ENCODE measurements at regions not wholly inside any gene's neighbourhood (a gene's known extent, or its start where the extent isn't known, plus 50 kb on each side); places are given as distances from the start of the nearest gene placed in this dataset.
A peak's percentile ranks its signal among the peaks of the same experiment; 100 is the strongest.

- peak; percentile 97 for TF ChIP-seq CTCF (IDR thresholded peaks at IDR 0.05; ENCODE audit: low read depth, low read length, missing control alignments)
- no peak for DNase-seq (ENCODE audit: low read depth)
- no peak overlapping the region for H3K4me3 ChIP-seq (ENCODE audit: low read depth, low read length)
Observed at GRCh38 chr6:153947808-153948447, 91.1 kb upstream of the OPRM1 start.

GRCh38 chr6:153944201-153944600, 94.8 kb upstream of the OPRM1 start:
- H3K4me3 ChIP-seq (ENCODE audit: low read depth, low read length), result no peak overlapping the region
- TF ChIP-seq CTCF (IDR thresholded peaks at IDR 0.05; ENCODE audit: low read depth, low read length, missing control alignments), result no peak
- no peak for DNase-seq (ENCODE audit: low read depth)

GRCh38 chr6:153942361-153942760, 96.7 kb upstream of the OPRM1 start:
- TF ChIP-seq CTCF (IDR thresholded peaks at IDR 0.05; ENCODE audit: low read depth, low read length, missing control alignments), result no peak
- no peak overlapping the region for H3K4me3 ChIP-seq (ENCODE audit: low read depth, low read length)
- no peak for DNase-seq (ENCODE audit: low read depth)

- no peak for TF ChIP-seq CTCF (IDR thresholded peaks at IDR 0.05; ENCODE audit: low read depth, low read length, missing control alignments)
- no peak for DNase-seq (ENCODE audit: low read depth)
- no peak overlapping the region for H3K4me3 ChIP-seq (ENCODE audit: low read depth, low read length)
Observed at GRCh38 chr6:153941768-153942167, 97.3 kb upstream of the OPRM1 start.

GRCh38 chr6:153938876-153939275, 100.2 kb upstream of the OPRM1 start:
- no peak for DNase-seq (ENCODE audit: low read depth)
- H3K4me3 ChIP-seq (ENCODE audit: low read depth, low read length), result no peak overlapping the region
- no peak for TF ChIP-seq CTCF (IDR thresholded peaks at IDR 0.05; ENCODE audit: low read depth, low read length, missing control alignments)

GRCh38 chr6:153931431-153931830, 107.6 kb upstream of the OPRM1 start:
- no peak for TF ChIP-seq CTCF (IDR thresholded peaks at IDR 0.05; ENCODE audit: low read depth, low read length, missing control alignments)
- no peak for DNase-seq (ENCODE audit: low read depth)
- no peak overlapping the region for H3K4me3 ChIP-seq (ENCODE audit: low read depth, low read length)

- no peak for DNase-seq (ENCODE audit: low read depth)
- no peak for TF ChIP-seq CTCF (IDR thresholded peaks at IDR 0.05; ENCODE audit: low read depth, low read length, missing control alignments)
- H3K4me3 ChIP-seq (ENCODE audit: low read depth, low read length), result no peak overlapping the region
Observed at GRCh38 chr6:153927867-153928266, 111.2 kb upstream of the OPRM1 start.

Measured in GM12864 (cell line).